ENCODE measurements at regions not wholly inside any gene's neighbourhood (a gene's known extent, or its start where the extent isn't known, plus 50 kb on each side); places are given as distances from the start of the nearest gene placed in this dataset.

- TF ChIP-seq CTCF (IDR thresholded peaks at IDR 0.05; ENCODE audit: poor library complexity) (peak; percentile 95), EZH2 (IDR thresholded peaks at IDR 0.05; ENCODE audit: borderline replicate concordance) (no peak)
Measured at GRCh38 chr6:166106076-166106686, 61.5 kb downstream of the TBXT start.

Data from hepatocyte (in vitro differentiated cells).